Muscle of leg (tissue), 3 donors: ENCODE measurements at regions not wholly inside any gene's neighbourhood (a gene's known extent, or its start where the extent isn't known, plus 50 kb on each side); places are given as distances from the start of the nearest gene placed in this dataset.
"Not testable (repeated sequence)": the region's sequence is repeated elsewhere in the genome, so short reads cannot be mapped to it uniquely, and the experiment has no call there.

ENCODE experiments used
- DNase-seq: peaks from one replicate; pipeline ENCODE4 v3.0.0; 2013
- H3K27ac ChIP-seq: one replicate; pipeline ENCODE4 v1.5.1; 2013; ENCODE audit warnings: mild to moderate bottlenecking, low read length, control low read depth
- H3K27me3 ChIP-seq: one replicate; pipeline ENCODE4 v1.6.1; 2013; ENCODE audit warnings: low read length; ENCODE audit not compliant: control insufficient read depth, insufficient read depth
- H3K36me3 ChIP-seq: one replicate; pipeline ENCODE4 v1.6.1; 2013; ENCODE audit warnings: low read length; ENCODE audit not compliant: control insufficient read depth, insufficient read depth
- H3K4me1 ChIP-seq: one replicate; pipeline ENCODE4 v1.6.1; 2013; ENCODE audit warnings: low read length; ENCODE audit not compliant: control insufficient read depth, insufficient read depth
- H3K4me3 ChIP-seq: one replicate; pipeline ENCODE4 v1.5.1; 2013; ENCODE audit warnings: low read length, control low read depth
- H3K9me3 ChIP-seq: replicated peaks from 2 replicates; pipeline ENCODE4 v1.6.1; 2013; ENCODE audit warnings: low read depth, low read length; ENCODE audit not compliant: control insufficient read depth
- WGBS: methylation state at CpG from one replicate; pipeline ENCODE4 v1.1.5; 2013; ENCODE audit warnings: missing lambda C conversion rate; ENCODE audit not compliant: insufficient coverage; 5-methylcytosine and 5-hydroxymethylcytosine counted together

DNA sequence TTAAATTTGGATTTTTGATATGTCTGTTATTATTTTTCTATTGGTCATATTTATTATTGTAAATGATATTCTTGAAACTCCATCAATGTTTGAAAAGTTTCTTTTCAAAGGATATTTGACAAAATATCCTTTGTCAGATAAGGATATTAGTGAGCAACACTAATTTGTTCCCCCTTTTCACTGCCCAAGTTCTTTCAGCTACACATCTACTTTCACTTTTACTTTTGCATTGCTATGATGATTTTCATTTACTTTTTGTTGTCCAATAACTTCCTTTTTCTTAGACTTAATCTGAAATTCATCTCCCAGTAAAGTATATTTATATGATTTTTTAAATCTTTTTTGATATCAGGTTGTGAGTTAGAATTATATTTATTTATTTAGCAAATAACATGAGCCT, 542.3 kb upstream of the ADGRL3 start:
- H3K27ac ChIP-seq, result no peak overlapping the region
- H3K4me1 ChIP-seq, result no peaks in the 10 kb centered on the region
- no peaks in the 10 kb centered on the region for H3K27me3 ChIP-seq
- DNase-seq, result peak; percentile 17
- no peaks in the 10 kb centered on the region for H3K9me3 ChIP-seq
- no peaks in the 10 kb centered on the region for H3K36me3 ChIP-seq
- no peak overlapping the region for H3K4me3 ChIP-seq

DNA sequence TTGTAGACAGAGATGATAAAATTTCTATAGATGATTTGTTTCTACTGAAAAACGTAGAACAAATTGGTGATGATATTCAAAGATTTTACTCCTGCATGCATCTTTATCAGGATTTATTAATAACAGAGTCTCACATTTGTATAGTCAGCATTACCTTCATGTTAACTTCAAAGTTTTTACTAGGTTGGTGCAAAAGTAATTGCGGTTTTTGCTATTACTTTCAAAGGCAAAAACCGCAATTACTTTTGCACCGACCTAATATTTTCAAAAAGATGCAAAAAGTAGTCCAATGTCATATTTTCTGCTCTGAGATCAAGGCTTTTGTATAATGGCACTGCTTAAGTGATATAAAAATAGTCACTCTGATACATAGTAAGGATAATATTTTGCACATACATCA, 536.4 kb upstream of the ADGRL3 start:
- Histone ChIP-seq H3K36me3 (no peaks in the 10 kb centered on the region), H3K4me3 (no peak overlapping the region), H3K9me3 (no peaks in the 10 kb centered on the region), H3K27ac (no peak overlapping the region), H3K27me3 (no peaks in the 10 kb centered on the region), H3K4me1 (no peaks in the 10 kb centered on the region)
- no CpG with 5 or more reads among the region's 4 CpGs for WGBS
- no peak for DNase-seq

DNA sequence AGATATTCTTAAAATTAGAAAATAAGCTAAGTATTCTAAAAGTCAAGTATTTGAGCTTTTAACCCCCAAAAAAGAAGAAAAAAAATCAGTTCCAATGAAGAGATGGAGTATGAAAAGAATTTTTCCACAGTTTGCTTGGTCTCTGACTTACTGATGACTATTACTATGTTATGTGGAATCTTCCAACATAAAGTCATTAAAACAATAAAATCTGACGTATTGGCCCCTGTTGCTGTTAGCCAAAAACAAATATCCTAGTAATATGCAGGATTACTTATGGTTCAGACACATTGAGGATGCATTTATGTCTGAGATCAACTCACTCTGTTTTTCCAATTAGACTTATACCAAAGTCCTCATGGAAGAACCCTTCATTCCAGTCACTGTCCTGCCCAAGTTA, 517.2 kb upstream of the ADGRL3 start:
- Histone ChIP-seq H3K4me3 (no peak overlapping the region), H3K9me3 (no peaks in the 10 kb centered on the region), H3K36me3 (no peaks in the 10 kb centered on the region), H3K27me3 (no peaks in the 10 kb centered on the region), H3K4me1 (no peaks in the 10 kb centered on the region), H3K27ac (no peak overlapping the region)
- no CpG with 5 or more reads among the region's 1 CpG for WGBS
- DNase-seq, result peak; percentile 50

DNA sequence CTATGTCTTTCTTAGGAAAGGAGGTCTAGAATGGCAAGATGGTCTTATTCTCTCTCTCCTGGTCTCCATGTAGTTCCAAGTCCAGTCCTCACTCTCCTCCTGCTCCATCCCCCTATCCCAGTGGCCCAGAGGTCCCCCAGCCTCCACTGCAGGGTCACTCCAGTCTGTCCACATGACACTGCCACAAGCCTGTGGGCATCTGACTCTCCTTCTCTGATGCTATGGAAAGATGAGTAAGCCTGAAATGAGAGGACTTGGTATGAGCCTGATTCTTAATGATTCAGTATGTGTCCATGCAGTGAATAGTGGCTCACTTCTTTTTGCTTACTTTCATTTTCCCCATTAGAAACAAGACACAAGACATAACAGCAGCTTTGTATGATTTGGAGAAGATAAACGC, 516.8 kb upstream of the ADGRL3 start:
- Histone ChIP-seq H3K27me3 (no peaks in the 10 kb centered on the region), H3K36me3 (no peaks in the 10 kb centered on the region), H3K4me1 (no peaks in the 10 kb centered on the region), H3K9me3 (no peaks in the 10 kb centered on the region), H3K4me3 (no peak overlapping the region), H3K27ac (no peak overlapping the region)
- no CpG with 5 or more reads among the region's 1 CpG for WGBS
- peak; percentile 22 for DNase-seq

DNA sequence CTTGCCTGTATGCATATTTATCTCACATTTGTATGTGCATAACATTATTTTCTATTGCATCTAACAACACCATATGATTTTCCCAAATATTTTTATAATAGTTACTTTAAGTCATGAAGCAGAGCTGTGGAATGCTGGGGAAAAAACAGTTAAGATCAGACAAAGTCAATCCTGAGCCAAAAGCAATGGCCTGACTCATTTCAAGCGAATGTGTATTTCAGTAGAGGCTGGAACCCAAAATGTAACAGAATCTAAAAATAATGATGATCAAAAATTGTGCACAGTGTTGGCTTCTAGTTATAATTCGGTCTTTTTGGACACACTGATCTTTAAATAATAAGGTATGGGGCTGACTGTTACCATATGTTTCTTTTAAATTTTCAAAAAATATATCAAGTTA, 516.2 kb upstream of the ADGRL3 start:
- peak; percentile 85 for DNase-seq
- Histone ChIP-seq H3K36me3 (no peaks in the 10 kb centered on the region), H3K27me3 (no peaks in the 10 kb centered on the region), H3K4me3 (no peak overlapping the region), H3K9me3 (no peaks in the 10 kb centered on the region), H3K27ac (no peak overlapping the region), H3K4me1 (no peaks in the 10 kb centered on the region)
- no CpG with 5 or more reads among the region's 2 CpGs for WGBS

DNA sequence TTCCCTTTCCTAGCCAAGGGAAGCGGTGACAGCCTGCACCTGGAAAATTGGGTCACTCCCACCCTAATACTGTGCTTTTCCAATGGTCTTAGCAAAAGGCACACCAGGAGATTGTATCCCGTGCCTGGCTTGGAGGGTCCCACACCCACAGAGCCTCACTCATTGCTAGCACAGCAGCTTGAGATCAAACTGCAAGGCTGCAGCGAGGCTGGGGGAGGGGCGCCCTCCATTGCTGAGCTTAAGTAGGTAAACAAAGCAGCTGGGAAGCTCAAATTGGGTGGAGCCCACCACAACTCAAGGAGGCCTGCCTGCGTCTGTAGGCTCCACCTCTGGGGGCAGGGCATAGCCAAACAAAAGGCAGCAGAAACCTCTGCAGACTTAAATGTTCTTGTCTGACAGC, 504.1 kb upstream of the ADGRL3 start:
- not testable (repeated sequence) for DNase-seq, H3K36me3 ChIP-seq, H3K4me1 ChIP-seq, H3K27me3 ChIP-seq, H3K9me3 ChIP-seq, H3K4me3 ChIP-seq, H3K27ac ChIP-seq
- 82% methylated on average over 3 of the region's 5 CpGs for WGBS

DNA sequence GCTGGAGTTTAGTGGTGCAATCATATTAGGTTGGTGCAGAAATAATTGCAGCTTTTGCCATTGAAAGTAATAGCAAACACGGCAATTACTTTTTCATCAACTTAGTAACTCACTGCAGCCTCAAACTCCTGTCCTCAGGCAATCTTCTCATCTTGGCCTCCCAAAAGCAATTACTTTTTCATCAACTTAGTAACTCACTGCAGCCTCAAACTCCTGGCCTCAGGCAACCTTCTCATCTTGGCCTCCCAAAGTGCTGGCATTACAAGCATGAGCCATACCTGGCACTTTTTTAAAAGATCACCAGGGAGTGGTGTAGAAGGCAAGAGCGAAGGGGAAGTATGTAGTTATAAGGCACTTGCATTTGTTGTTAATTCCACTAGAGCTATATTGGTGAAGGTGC, 491.1 kb upstream of the ADGRL3 start:
- Histone ChIP-seq H3K27me3 (no peaks in the 10 kb centered on the region), H3K9me3 (no peaks in the 10 kb centered on the region), H3K4me1 (no peaks in the 10 kb centered on the region), H3K4me3 (no peak overlapping the region), H3K27ac (no peak overlapping the region), H3K36me3 (no peaks in the 10 kb centered on the region)
- no peak for DNase-seq
- 86% methylated on average over 1 of the region's 2 CpGs for WGBS

DNA sequence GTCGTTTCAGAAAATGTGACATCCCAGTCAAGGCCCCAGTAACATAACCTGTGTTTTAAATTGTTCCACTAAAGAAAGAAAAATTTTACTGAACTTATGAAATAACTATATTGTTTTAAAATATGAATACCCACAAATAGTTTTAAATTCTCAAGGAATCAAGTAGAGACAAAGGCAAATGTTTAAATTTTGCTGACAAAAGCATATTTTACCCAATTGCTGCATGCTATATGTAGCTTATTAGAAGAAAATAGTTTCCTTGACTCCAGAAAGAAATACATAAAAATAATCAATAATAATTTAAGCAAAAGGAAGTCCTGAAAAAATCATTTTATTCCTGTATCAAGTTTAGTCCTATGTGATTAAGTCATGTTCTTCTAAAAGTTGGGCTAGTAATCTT, 481.3 kb upstream of the ADGRL3 start:
- H3K4me1 ChIP-seq, result no peaks in the 10 kb centered on the region
- H3K27me3 ChIP-seq, result no peaks in the 10 kb centered on the region
- no peak overlapping the region for H3K4me3 ChIP-seq
- H3K9me3 ChIP-seq, result no peaks in the 10 kb centered on the region
- H3K27ac ChIP-seq, result no peak overlapping the region
- no peaks in the 10 kb centered on the region for H3K36me3 ChIP-seq
- DNase-seq, result no peak
- no CpG with 5 or more reads among the region's 1 CpG for WGBS

DNA sequence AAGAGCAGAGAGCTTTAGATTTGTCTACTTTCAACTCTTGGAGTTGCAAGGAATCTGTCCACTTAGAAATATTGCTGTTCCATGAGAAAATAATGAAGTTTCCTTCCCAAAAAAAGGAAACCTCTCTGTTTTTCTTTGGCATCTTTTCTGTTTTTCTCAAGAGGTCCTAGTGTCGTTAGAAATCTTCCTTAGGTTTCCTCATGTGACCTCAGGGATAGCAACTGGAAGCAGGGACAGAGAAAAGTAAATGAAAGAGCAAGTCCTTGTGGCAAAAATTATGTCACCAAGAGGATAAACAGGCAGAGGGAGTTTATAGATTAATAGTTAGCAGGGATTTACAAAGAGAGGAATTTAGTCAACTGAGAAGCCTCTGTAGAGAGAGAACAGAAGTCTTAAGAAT, 478.4 kb upstream of the ADGRL3 start:
- Histone ChIP-seq H3K4me1 (no peaks in the 10 kb centered on the region), H3K27me3 (no peaks in the 10 kb centered on the region), H3K4me3 (no peak overlapping the region), H3K9me3 (no peaks in the 10 kb centered on the region), H3K27ac (no peak overlapping the region), H3K36me3 (no peaks in the 10 kb centered on the region)
- WGBS, result 50% methylated on average over 1 of the region's 1 CpG
- no peak for DNase-seq

DNA sequence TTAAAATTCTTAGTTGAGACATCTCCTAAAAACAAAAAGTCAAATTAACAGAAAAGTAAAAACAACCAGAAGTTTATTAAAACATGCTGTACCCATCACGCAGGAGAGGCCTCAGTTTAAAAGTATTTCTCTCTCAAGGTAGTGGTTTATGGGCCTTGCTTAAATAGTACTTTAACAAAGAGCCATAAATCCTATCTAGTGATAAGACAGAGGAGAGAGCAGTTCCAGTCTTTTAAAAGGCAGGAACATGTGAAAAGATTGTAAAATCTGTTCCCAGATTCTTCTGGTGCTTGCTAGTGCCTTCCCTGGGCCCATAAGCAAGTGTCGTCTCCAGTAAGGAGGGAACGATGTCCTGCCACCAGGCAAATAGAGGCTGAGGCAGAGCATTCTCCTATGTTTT, 476.3 kb upstream of the ADGRL3 start:
- H3K27ac ChIP-seq, result no peak overlapping the region
- H3K4me3 ChIP-seq, result no peak overlapping the region
- H3K27me3 ChIP-seq, result no peaks in the 10 kb centered on the region
- H3K9me3 ChIP-seq, result no peaks in the 10 kb centered on the region
- DNase-seq, result no peak
- no peaks in the 10 kb centered on the region for H3K4me1 ChIP-seq
- H3K36me3 ChIP-seq, result no peaks in the 10 kb centered on the region
- WGBS, result no CpG with 5 or more reads among the region's 3 CpGs

DNA sequence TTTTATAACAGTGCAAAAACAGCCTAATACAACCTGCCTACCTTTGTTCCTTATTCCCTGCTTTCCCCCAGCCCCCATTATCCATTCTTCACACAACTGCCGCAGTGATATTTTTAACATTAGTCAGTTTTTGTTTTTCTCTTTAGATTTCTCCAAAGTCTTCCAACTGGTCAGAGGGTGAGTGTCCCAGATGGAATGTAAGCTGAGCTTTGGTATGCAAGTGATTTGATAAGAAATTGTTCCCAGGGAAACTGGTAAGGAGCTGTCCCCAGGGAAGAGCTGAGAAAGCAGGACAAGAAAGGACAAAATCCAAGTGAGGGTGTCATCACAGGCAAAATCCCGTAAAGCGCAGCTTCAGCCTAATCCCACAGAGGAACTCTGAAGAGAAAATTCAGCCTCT, 475.5 kb upstream of the ADGRL3 start:
- no peaks in the 10 kb centered on the region for H3K27me3 ChIP-seq
- no CpG with 5 or more reads among the region's 3 CpGs for WGBS
- no peaks in the 10 kb centered on the region for H3K4me1 ChIP-seq
- no peak for DNase-seq
- no peaks in the 10 kb centered on the region for H3K9me3 ChIP-seq
- no peaks in the 10 kb centered on the region for H3K36me3 ChIP-seq
- no peak overlapping the region for H3K4me3 ChIP-seq
- no peak overlapping the region for H3K27ac ChIP-seq
